ES-I3 (cell line): ENCODE measurements at regions not wholly inside any gene's neighbourhood (a gene's known extent, or its start where the extent isn't known, plus 50 kb on each side); places are given as distances from the start of the nearest gene placed in this dataset.

Experiments
- H3K36me3 ChIP-seq: 2 replicates; pipeline ENCODE4 v1.6.1; 2013; ENCODE audit warnings: mild to moderate bottlenecking, low read length, control low read depth, moderate library complexity; ENCODE audit not compliant: insufficient read depth
- H3K4me1 ChIP-seq: 2 replicates; pipeline ENCODE4 v1.6.1; 2013; ENCODE audit warnings: mild to moderate bottlenecking, control low read depth, low read length; ENCODE audit not compliant: insufficient read depth
- H3K9ac ChIP-seq: 2 replicates; pipeline ENCODE4 v1.6.1; 2013; ENCODE audit warnings: low read depth, mild to moderate bottlenecking, low read length, moderate library complexity
- H3K9me3 ChIP-seq: 2 replicates; pipeline ENCODE4 v1.6.1; 2013; ENCODE audit warnings: mild to moderate bottlenecking, low read length, moderate library complexity; ENCODE audit not compliant: control insufficient read depth, insufficient read depth

- Histone ChIP-seq H3K9ac (no peak overlapping the region), H3K9me3 (no peaks in the 10 kb centered on the region), H3K36me3 (no peaks in the 10 kb centered on the region), H3K4me1 (no peaks in the 10 kb centered on the region; the same call in 1 of the 2 replicates)
Measured at GRCh38 chr5:107265193-107265592, 405.5 kb downstream of the EFNA5 start.

- Histone ChIP-seq H3K36me3 (no peaks in the 10 kb centered on the region), H3K9ac (no peak overlapping the region), H3K4me1 (no peaks in the 10 kb centered on the region; the same call in 1 of the 2 replicates), H3K9me3 (no peaks in the 10 kb centered on the region)
Measured at GRCh38 chr5:107263387-107264018, 407.2 kb downstream of the EFNA5 start.

- Histone ChIP-seq H3K9me3 (no peaks in the 10 kb centered on the region), H3K4me1 (no peaks in the 10 kb centered on the region), H3K36me3 (no peaks in the 10 kb centered on the region), H3K9ac (no peak overlapping the region)
Measured at GRCh38 chr5:107257885-107258520, 412.7 kb downstream of the EFNA5 start.

GRCh38 chr5:107254902-107255234 lies 415.9 kb downstream of the EFNA5 start:
- H3K9me3 ChIP-seq = no peaks in the 10 kb centered on the region
- H3K4me1 ChIP-seq = no peaks in the 10 kb centered on the region
- no peaks in the 10 kb centered on the region for H3K36me3 ChIP-seq
- no peak overlapping the region for H3K9ac ChIP-seq

GRCh38 chr5:107254214-107254901 lies 416.4 kb downstream of the EFNA5 start:
- H3K9ac ChIP-seq = no peak overlapping the region
- H3K9me3 ChIP-seq = no peaks in the 10 kb centered on the region
- H3K4me1 ChIP-seq = no peaks in the 10 kb centered on the region
- no peaks in the 10 kb centered on the region for H3K36me3 ChIP-seq

- Histone ChIP-seq H3K4me1 (no peaks in the 10 kb centered on the region), H3K36me3 (no peaks in the 10 kb centered on the region), H3K9me3 (no peaks in the 10 kb centered on the region), H3K9ac (no peak overlapping the region)
Measured at GRCh38 chr5:107253246-107253645, 417.5 kb downstream of the EFNA5 start.

GRCh38 chr5:107251151-107251550 lies 419.6 kb downstream of the EFNA5 start:
- Histone ChIP-seq H3K36me3 (no peaks in the 10 kb centered on the region), H3K9me3 (no peaks in the 10 kb centered on the region), H3K4me1 (no peaks in the 10 kb centered on the region), H3K9ac (no peak overlapping the region)

- no peaks in the 10 kb centered on the region for H3K9me3 ChIP-seq
- H3K36me3 ChIP-seq = no peaks in the 10 kb centered on the region
- no peak overlapping the region for H3K9ac ChIP-seq
- no peaks in the 10 kb centered on the region for H3K4me1 ChIP-seq
Measured at GRCh38 chr5:107248066-107248695, 422.6 kb downstream of the EFNA5 start.

- no peaks in the 10 kb centered on the region for H3K4me1 ChIP-seq
- no peaks in the 10 kb centered on the region for H3K9me3 ChIP-seq
- no peak overlapping the region for H3K9ac ChIP-seq
- no peaks in the 10 kb centered on the region for H3K36me3 ChIP-seq
Measured at GRCh38 chr5:107247427-107247826, 423.3 kb downstream of the EFNA5 start.

- H3K36me3 ChIP-seq = no peaks in the 10 kb centered on the region
- no peak overlapping the region for H3K9ac ChIP-seq
- no peaks in the 10 kb centered on the region for H3K9me3 ChIP-seq
- H3K4me1 ChIP-seq = no peaks in the 10 kb centered on the region
Measured at GRCh38 chr5:107243220-107243579, 427.5 kb downstream of the EFNA5 start.

GRCh38 chr5:107242411-107243219 lies 428.1 kb downstream of the EFNA5 start:
- no peaks in the 10 kb centered on the region for H3K9me3 ChIP-seq
- no peaks in the 10 kb centered on the region for H3K4me1 ChIP-seq
- no peaks in the 10 kb centered on the region for H3K36me3 ChIP-seq
- H3K9ac ChIP-seq = no peak overlapping the region

GRCh38 chr5:107241841-107242240 lies 428.9 kb downstream of the EFNA5 start:
- Histone ChIP-seq H3K9me3 (no peaks in the 10 kb centered on the region), H3K9ac (no peak overlapping the region), H3K36me3 (no peaks in the 10 kb centered on the region), H3K4me1 (no peaks in the 10 kb centered on the region)

GRCh38 chr5:107235167-107235566 lies 435.6 kb downstream of the EFNA5 start:
- no peaks in the 10 kb centered on the region for H3K4me1 ChIP-seq
- H3K9me3 ChIP-seq = no peaks in the 10 kb centered on the region
- H3K36me3 ChIP-seq = no peaks in the 10 kb centered on the region
- no peak overlapping the region for H3K9ac ChIP-seq

GRCh38 chr5:107232788-107233187 lies 437.9 kb downstream of the EFNA5 start:
- Histone ChIP-seq H3K9me3 (no peaks in the 10 kb centered on the region), H3K4me1 (no peaks in the 10 kb centered on the region), H3K36me3 (no peaks in the 10 kb centered on the region), H3K9ac (no peak overlapping the region)
